IMR-90 (cell line): ENCODE measurements at regions not wholly inside any gene's neighbourhood (a gene's known extent, or its start where the extent isn't known, plus 50 kb on each side); places are given as distances from the start of the nearest gene placed in this dataset.

Experiments used
- ATAC-seq: fragments of 200-7000 bp; cut with Tn5 transposase; 2 replicates; pipeline ENCODE4 v1.9.1; 2020; ENCODE audit warnings: low read depth, mild to moderate bottlenecking, moderate library complexity
- BruUV-seq: library from RNA; stranded (reverse); fragments of 400-500 nt; replicated peaks from 2 replicates; lab custom pipeline; 2021; lab: Mats Ljungman, UMichigan
- CTCF ChIA-PET: fragments of 300-600 bp; formaldehyde crosslinking; extraction: SDS; loops from one replicate; lab custom pipeline; 2021; ENCODE audit warnings: antibody characterized with exemption; lab: Yijun Ruan, JAX
- POLR2A ChIA-PET: fragments of 300-600 bp; sonication (Branson Sonifier 250); formaldehyde crosslinking; loops from one replicate; lab custom pipeline; 2022; ENCODE audit warnings: antibody characterized with exemption; ENCODE audit not compliant: unreplicated experiment; lab: Charles Lee
- DNase-seq: peaks from one replicate; pipeline ENCODE4 v3.0.0; 2013
- H2AFZ ChIP-seq: replicated peaks from 2 replicates; pipeline ENCODE3; 2013; ENCODE audit warnings: low read length, mild to moderate bottlenecking; ENCODE audit not compliant: poor library complexity
- H2AK5ac ChIP-seq: 2 replicates; pipeline ENCODE4 v1.6.1; 2013; ENCODE audit warnings: low read depth, low read length, inconsistent platforms
- H2AK9ac ChIP-seq: replicated peaks from 2 replicates; pipeline ENCODE3; 2013; ENCODE audit warnings: mild to moderate bottlenecking, low read depth, low read length, moderate library complexity; ENCODE audit not compliant: poor library complexity
- H2BK120ac ChIP-seq: 2 replicates; pipeline ENCODE4 v1.6.1; 2013; ENCODE audit warnings: low read depth, low read length, inconsistent platforms
- H2BK15ac ChIP-seq: 3 replicates; pipeline ENCODE4 v1.6.1; 2013; ENCODE audit warnings: low read depth, low read length, inconsistent platforms
- H2BK20ac ChIP-seq: 2 replicates; pipeline ENCODE4 v1.6.1; 2013; ENCODE audit warnings: low read depth, mild to moderate bottlenecking, inconsistent platforms, low read length, moderate library complexity
- H2BK5ac ChIP-seq: 2 replicates; pipeline ENCODE4 v1.6.1; 2013; ENCODE audit warnings: mild to moderate bottlenecking, low read depth, low read length, inconsistent platforms; ENCODE audit not compliant: poor library complexity, severe bottlenecking
- H3K14ac ChIP-seq: replicated peaks from 2 replicates; pipeline ENCODE4 v1.6.1; 2013; ENCODE audit warnings: low read depth, low read length, inconsistent platforms
- H3K18ac ChIP-seq: 2 replicates; pipeline ENCODE4 v1.6.1; 2013; ENCODE audit warnings: low read depth, low read length, control low read depth
- H3K23ac ChIP-seq: 2 replicates; pipeline ENCODE4 v1.6.1; 2013; ENCODE audit warnings: low read depth, low read length, inconsistent platforms
- H3K27ac ChIP-seq: 2 replicates; pipeline ENCODE4 v1.5.1; 2013; ENCODE audit warnings: mild to moderate bottlenecking, control low read depth, low read length; ENCODE audit not compliant: insufficient read depth
- H3K27me3 ChIP-seq: 2 replicates; pipeline ENCODE4 v1.6.1; 2013; ENCODE audit warnings: low read length; ENCODE audit not compliant: control insufficient read depth, insufficient read depth
- H3K36me3 ChIP-seq: 2 replicates; pipeline ENCODE4 v1.6.1; 2013; ENCODE audit warnings: low read length, mixed read lengths; ENCODE audit not compliant: control insufficient read depth, insufficient read depth
- H3K4ac ChIP-seq: 2 replicates; pipeline ENCODE4 v1.6.1; 2013; ENCODE audit warnings: low read depth, low read length, inconsistent platforms
- H3K4me1 ChIP-seq: 2 replicates; pipeline ENCODE4 v1.6.1; 2013; ENCODE audit warnings: low read length, mixed read lengths; ENCODE audit not compliant: control insufficient read depth, insufficient read depth
- H3K4me2 ChIP-seq: 2 replicates; pipeline ENCODE4 v1.6.1; 2013; ENCODE audit warnings: low read depth, mild to moderate bottlenecking, control low read depth, low read length, moderate library complexity
- H3K4me3 ChIP-seq: 2 replicates; pipeline ENCODE4 v1.5.1; 2013; ENCODE audit warnings: low read depth, mild to moderate bottlenecking, control low read depth, low read length, moderate library complexity; ENCODE audit not compliant: insufficient read depth
- H3K56ac ChIP-seq: 2 replicates; pipeline ENCODE4 v1.6.1; 2013; ENCODE audit warnings: low read length, inconsistent platforms; ENCODE audit not compliant: insufficient read depth; ENCODE audit errors: extremely low read depth
- H3K79me1 ChIP-seq, 2 experiments: 2 replicates each; pipeline ENCODE4 v1.6.1; 2013; ENCODE audit warnings: low read length in 2 of 2, inconsistent platforms in 1 of 2, low read depth in 1 of 2
- H3K9ac ChIP-seq: 2 replicates; pipeline ENCODE4 v1.6.1; 2013; ENCODE audit warnings: low read depth, low read length, control low read depth
- H3K9me1 ChIP-seq: 2 replicates; pipeline ENCODE4 v1.6.1; 2013; ENCODE audit warnings: low read length, inconsistent platforms; ENCODE audit not compliant: insufficient read depth
- H3K9me3 ChIP-seq: 2 replicates; pipeline ENCODE4 v1.6.1; 2013; ENCODE audit warnings: low read length; ENCODE audit not compliant: control insufficient read depth, insufficient read depth
- H4K20me1 ChIP-seq: 2 replicates; pipeline ENCODE4 v1.6.1; 2013; ENCODE audit warnings: low read length, inconsistent platforms; ENCODE audit not compliant: insufficient read depth
- H4K5ac ChIP-seq: 2 replicates; pipeline ENCODE4 v1.6.1; 2013; ENCODE audit warnings: mild to moderate bottlenecking, low read depth, low read length, control low read depth
- H4K8ac ChIP-seq, 2 experiments: 2 replicates each; pipeline ENCODE4 v1.6.1; 2013; ENCODE audit warnings: low read depth in 2 of 2, low read length in 2 of 2, control low read depth in 1 of 2, inconsistent platforms in 1 of 2
- H4K91ac ChIP-seq: 2 replicates; pipeline ENCODE4 v1.6.1; 2013; ENCODE audit warnings: low read depth, low read length, inconsistent platforms; ENCODE audit not compliant: insufficient read depth
- CEBPB ChIP-seq: IDR thresholded peaks from 2 replicates; pipeline ENCODE4 v1.6.1; 2012; ENCODE audit warnings: low read depth, low read length, improper control_type of control experiment
- USF2 ChIP-seq: fragments of 150-350 bp; IDR thresholded peaks from 2 replicates; pipeline ENCODE4 v1.6.1; 2017; ENCODE audit warnings: mild to moderate bottlenecking, antibody characterized with exemption, low read length, low read depth
- WGBS, 2 experiments: methylation state at CpG; one replicate each; pipeline versions ENCODE4 v1.1.5 to v1.1.7; 2013; ENCODE audit warnings: missing lambda C conversion rate in 2 of 2; ENCODE audit not compliant: insufficient read length in 1 of 2; ENCODE audit errors: extremely low coverage in 2 of 2; 5-methylcytosine and 5-hydroxymethylcytosine counted together
- dilution Hi-C: fragments of 300-500 bp; cut with HindIII; formaldehyde crosslinking; loops from one replicate; pipeline ENCODE4 v1.14.3; 2018; ENCODE audit warnings: low sequenced_read_pairs; ENCODE audit not compliant: unreplicated experiment
- in situ Hi-C: fragments of 300-500 bp; cut with MboI; formaldehyde crosslinking; loops from 3 replicates; pipeline ENCODE4 v1.14.3; 2019; ENCODE audit warnings: low sequenced_read_pairs, inconsistent platforms, mixed read lengths
- intact Hi-C: fragments of 100-400 bp; cut with micrococcal nuclease; formaldehyde crosslinking; loops from 2 replicates; pipeline ENCODE4 v1.10.0; 2022

- dilution Hi-C loops: no loop called here
- Histone ChIP-seq H3K4me3 (no peak overlapping the region), H3K27me3 (peaks cover 15% of the 10 kb centered on the region)
Observed at GRCh38 chr11:115626414-115626813, 122.2 kb upstream of the CADM1 start.

More at GRCh38 chr11:115626414-115626813, 122.2 kb upstream of the CADM1 start:
- no peak overlapping the region for H2BK15ac ChIP-seq
- no peak overlapping the region for H4K5ac ChIP-seq
- no peak overlapping the region for H2BK20ac ChIP-seq
- BruUV-seq: no TSS peak
- H3K27ac ChIP-seq: no peak overlapping the region
- H4K91ac ChIP-seq: no peak overlapping the region
- intact Hi-C loops (no loop called here), in situ Hi-C loops (no loop called here)
- no peak overlapping the region for H3K4ac ChIP-seq
- peaks cover 11% of the 10 kb centered on the region for H3K9me1 ChIP-seq
- H3K36me3 ChIP-seq: no peaks in the 10 kb centered on the region
- H2AK9ac ChIP-seq: no peak overlapping the region
- TF ChIP-seq CEBPB (no peak), USF2 (no peak)
- H2AK5ac ChIP-seq: no peak overlapping the region
- no peaks in the 10 kb centered on the region for H3K9me3 ChIP-seq
- no CpG with 5 or more reads among the region's 2 CpGs for WGBS, 2 experiments
- H4K8ac ChIP-seq: no peak overlapping the region
- no peak overlapping the region for H3K23ac ChIP-seq
- peaks cover 3% of the 10 kb centered on the region; the same call in 1 of the 2 replicates for H4K20me1 ChIP-seq
- POLR2A ChIA-PET: no interaction called here
- no peak overlapping the region for H2BK5ac ChIP-seq
- H3K14ac ChIP-seq: no peak overlapping the region
- H3K79me1 ChIP-seq: no peaks in the 10 kb centered on the region
- H2AFZ ChIP-seq: no peak overlapping the region
- no peak overlapping the region for H3K9ac ChIP-seq
- no peak overlapping the region for H3K18ac ChIP-seq
- CTCF ChIA-PET: interaction anchor here (0.6 kb wide), 1 partner anchor 171 kb away, joined by 6 read pairs; no protein-coding TSS in a partner anchor
- H3K4me2 ChIP-seq: no peak overlapping the region
- H3K4me1 ChIP-seq: peaks cover 12% of the 10 kb centered on the region
- no peak overlapping the region for H3K56ac ChIP-seq
- no peak overlapping the region for H2BK120ac ChIP-seq
- DNase-seq: no peak
- no peak for ATAC-seq
